Spleen (tissue), 7 donors: ENCODE measurements at regions not wholly inside any gene's neighbourhood (a gene's known extent, or its start where the extent isn't known, plus 50 kb on each side); places are given as distances from the start of the nearest gene placed in this dataset.

Experiments
- POLR2A ChIP-seq, 3 donors: fragments of 450-650 bp; IDR thresholded peaks; one replicate each; pipeline ENCODE4 v1.5.1; 2017; ENCODE audit warnings: antibody characterized with exemption in 3 of 3, mild to moderate bottlenecking in 1 of 3
- POLR2AphosphoS5 ChIP-seq, 3 donors: sonication (generic); formaldehyde crosslinking; IDR thresholded peaks; one replicate each; pipeline ENCODE4 v1.5.1; 2017; ENCODE audit warnings: antibody characterized with exemption in 3 of 3
- TF ChIP-seq, protein P1 (sequence below), 11 experiments: fragments of 200-600 bp in 7 of 11; fragments of 450-650 bp in 4 of 11; sonication (generic) in 4 of 11; IDR thresholded peaks in 8 of 11; conservative IDR thresholded peaks in 3 of 11; 1 replicate in 7 of 11; 2 replicates in 4 of 11; pipeline versions ENCODE4 v1.4.0 to v1.8.0; 2016 to 2021; ENCODE audit warnings: antibody characterized with exemption in 11 of 11, inconsistent platforms in 4 of 11, mild to moderate bottlenecking in 1 of 11
- donor health status: DM: no; HTN: no; CAD: no; lungs with moderate emphysema.
- donor health status: DM: no; HTN: no; CAD: no.
- donor health status: DM: no; HTN: no; CAD: no.

DNA sequence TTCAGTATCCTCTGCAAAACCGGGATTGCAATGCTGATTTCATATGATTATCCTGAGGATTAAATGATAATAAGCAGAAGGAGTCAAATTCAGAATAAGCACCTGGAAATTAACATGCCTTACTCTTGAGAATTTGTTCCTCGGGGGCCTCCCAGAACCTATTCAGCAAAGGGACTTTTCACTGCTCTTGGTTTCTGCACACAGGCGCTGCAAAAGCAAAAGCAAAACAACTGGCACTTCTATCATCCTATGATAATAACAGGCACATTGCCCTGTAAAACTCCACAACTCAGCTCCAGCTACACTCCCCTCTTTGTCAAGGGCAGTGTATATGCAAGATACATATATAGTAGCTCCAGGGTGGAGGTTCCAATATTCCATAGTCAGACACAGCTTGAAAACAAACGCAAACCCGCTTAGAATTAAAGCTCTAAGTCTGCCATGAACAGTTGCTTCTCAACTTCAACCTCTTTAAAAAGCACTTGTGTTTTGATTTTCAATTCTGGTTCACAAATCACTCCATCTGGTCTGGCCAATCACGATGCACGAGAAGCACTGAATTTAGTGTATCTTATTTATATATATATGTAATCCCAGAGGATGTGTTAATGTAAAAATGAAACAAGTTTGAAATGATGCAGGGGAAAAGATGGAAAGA lies 119.9 kb upstream of the PTER start:
- TF ChIP-seq, protein P1, sequence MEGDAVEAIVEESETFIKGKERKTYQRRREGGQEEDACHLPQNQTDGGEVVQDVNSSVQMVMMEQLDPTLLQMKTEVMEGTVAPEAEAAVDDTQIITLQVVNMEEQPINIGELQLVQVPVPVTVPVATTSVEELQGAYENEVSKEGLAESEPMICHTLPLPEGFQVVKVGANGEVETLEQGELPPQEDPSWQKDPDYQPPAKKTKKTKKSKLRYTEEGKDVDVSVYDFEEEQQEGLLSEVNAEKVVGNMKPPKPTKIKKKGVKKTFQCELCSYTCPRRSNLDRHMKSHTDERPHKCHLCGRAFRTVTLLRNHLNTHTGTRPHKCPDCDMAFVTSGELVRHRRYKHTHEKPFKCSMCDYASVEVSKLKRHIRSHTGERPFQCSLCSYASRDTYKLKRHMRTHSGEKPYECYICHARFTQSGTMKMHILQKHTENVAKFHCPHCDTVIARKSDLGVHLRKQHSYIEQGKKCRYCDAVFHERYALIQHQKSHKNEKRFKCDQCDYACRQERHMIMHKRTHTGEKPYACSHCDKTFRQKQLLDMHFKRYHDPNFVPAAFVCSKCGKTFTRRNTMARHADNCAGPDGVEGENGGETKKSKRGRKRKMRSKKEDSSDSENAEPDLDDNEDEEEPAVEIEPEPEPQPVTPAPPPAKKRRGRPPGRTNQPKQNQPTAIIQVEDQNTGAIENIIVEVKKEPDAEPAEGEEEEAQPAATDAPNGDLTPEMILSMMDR (IDR thresholded peaks at IDR 0.05 in 8 of 11, conservative IDR thresholded peaks at IDR 0.05 in 3 of 11) = no peak
- TF ChIP-seq POLR2A (IDR thresholded peaks at IDR 0.05) (no peak), POLR2AphosphoS5 (IDR thresholded peaks at IDR 0.05) (no peak)
